Immature natural killer cell (primary cell): ENCODE measurements at regions not wholly inside any gene's neighbourhood (a gene's known extent, or its start where the extent isn't known, plus 50 kb on each side); places are given as distances from the start of the nearest gene placed in this dataset.

Experiments used
- DNase-seq, 3 donors: peaks; one replicate each; pipeline ENCODE4 v3.0.0; 2022; ENCODE audit warnings: mixed read lengths in 1 of 3
- H3K27ac Mint-ChIP-seq, 6 donors: one replicate each; pipeline ENCODE4 v1.8.0; 2020; ENCODE audit warnings: mixed read lengths in 6 of 6, mild to moderate bottlenecking in 5 of 6, inconsistent platforms in 4 of 6, moderate library complexity in 3 of 6
- H3K27me3 Mint-ChIP-seq, 3 donors: one replicate each; pipeline ENCODE4 v1.8.0; 2020 to 2021; ENCODE audit warnings: low read depth in 3 of 3, mild to moderate bottlenecking in 3 of 3, mixed read lengths in 3 of 3, moderate library complexity in 3 of 3, inconsistent platforms in 1 of 3
- H3K36me3 Mint-ChIP-seq, 3 donors: one replicate each; pipeline ENCODE4 v1.8.0; 2020; ENCODE audit warnings: mixed read lengths in 3 of 3, inconsistent platforms in 2 of 3, mild to moderate bottlenecking in 2 of 3
- H3K4me1 Mint-ChIP-seq, 2 donors: one replicate each; pipeline ENCODE4 v1.8.0; 2020; ENCODE audit warnings: inconsistent platforms in 2 of 2, mild to moderate bottlenecking in 2 of 2, mixed read lengths in 2 of 2, moderate library complexity in 1 of 2
- H3K4me3 Mint-ChIP-seq, 5 donors: one replicate each; pipeline ENCODE4 v1.8.0; 2020; ENCODE audit warnings: mild to moderate bottlenecking in 5 of 5, mixed read lengths in 5 of 5, inconsistent platforms in 3 of 5, moderate library complexity in 3 of 5
- H3K9me3 Mint-ChIP-seq, 6 donors: one replicate each; pipeline ENCODE4 v1.8.0; 2020; ENCODE audit warnings: mild to moderate bottlenecking in 6 of 6, mixed read lengths in 6 of 6, inconsistent platforms in 4 of 6, moderate library complexity in 3 of 6

- peaks cover 5 to 8% (median 7%) of the 10 kb centered on the region in 3 donors for H3K27me3 Mint-ChIP-seq
- no peak overlapping the region for H3K27ac Mint-ChIP-seq
- no peaks in the 10 kb centered on the region for H3K9me3 Mint-ChIP-seq
- no peak overlapping the region for H3K4me3 Mint-ChIP-seq
- no peaks in the 10 kb centered on the region for H3K4me1 Mint-ChIP-seq
- H3K36me3 Mint-ChIP-seq = no peaks in the 10 kb centered on the region
- DNase-seq = no peak
These were observed 498.1 kb downstream of the NPIPA7 start for GRCh38 chr16:16877061-16877460.

- Mint-ChIP-seq H3K4me1 (no peaks in the 10 kb centered on the region), H3K4me3 (no peak overlapping the region), H3K9me3 (no peaks in the 10 kb centered on the region), H3K27me3 (peaks cover 2 to 10% (median 7%) of the 10 kb centered on the region in 3 donors), H3K36me3 (no peaks in the 10 kb centered on the region), H3K27ac (no peak overlapping the region)
- DNase-seq = no peak
These were observed 500.8 kb downstream of the NPIPA7 start for GRCh38 chr16:16879567-16880251.

- DNase-seq = no peak
- Mint-ChIP-seq H3K27ac (no peak overlapping the region), H3K27me3 (peaks cover 2 to 10% (median 7%) of the 10 kb centered on the region in 3 donors), H3K4me3 (no peak overlapping the region), H3K9me3 (no peaks in the 10 kb centered on the region), H3K36me3 (no peaks in the 10 kb centered on the region), H3K4me1 (no peaks in the 10 kb centered on the region)
These were observed 502.9 kb downstream of the NPIPA7 start for GRCh38 chr16:16881814-16882213.

- DNase-seq = no peak
- Mint-ChIP-seq H3K4me1 (no peaks in the 10 kb centered on the region), H3K36me3 (no peaks in the 10 kb centered on the region), H3K27me3 (peaks cover 2 to 10% (median 7%) of the 10 kb centered on the region in 3 donors), H3K4me3 (no peak overlapping the region), H3K27ac (no peak overlapping the region), H3K9me3 (no peaks in the 10 kb centered on the region)
These were observed 503.8 kb downstream of the NPIPA7 start for GRCh38 chr16:16882766-16883165.

GRCh38 chr16:16884451-16884850, 505.5 kb downstream of the NPIPA7 start:
- Mint-ChIP-seq H3K27ac (no peak overlapping the region), H3K9me3 (no peaks in the 10 kb centered on the region), H3K4me1 (no peaks in the 10 kb centered on the region), H3K36me3 (no peaks in the 10 kb centered on the region), H3K4me3 (no peak overlapping the region), H3K27me3 (peaks cover 2 to 11% (median 4%) of the 10 kb centered on the region in 3 donors)
- no peak for DNase-seq

- Mint-ChIP-seq H3K4me1 (no peaks in the 10 kb centered on the region), H3K27ac (no peak overlapping the region), H3K27me3 (peaks cover 4 to 13% (median 4%) of the 10 kb centered on the region in 3 donors), H3K9me3 (no peaks in the 10 kb centered on the region), H3K36me3 (peaks cover 0 to 3% (median 0%) of the 10 kb centered on the region in 3 donors), H3K4me3 (no peak overlapping the region)
- DNase-seq = no peak
These were observed 508.3 kb downstream of the NPIPA7 start for GRCh38 chr16:16887193-16887592.

GRCh38 chr16:16890964-16891363, 512.0 kb downstream of the NPIPA7 start:
- Mint-ChIP-seq H3K9me3 (no peaks in the 10 kb centered on the region), H3K4me1 (no peaks in the 10 kb centered on the region), H3K27ac (no peak overlapping the region), H3K27me3 (peaks cover 1 to 8% (median 2%) of the 10 kb centered on the region in 3 donors), H3K4me3 (no peak overlapping the region), H3K36me3 (peaks cover 0 to 3% (median 0%) of the 10 kb centered on the region in 3 donors)
- no peak for DNase-seq

GRCh38 chr16:16904601-16905000, 525.7 kb downstream of the NPIPA7 start:
- DNase-seq = no peak
- no peak overlapping the region for H3K4me3 Mint-ChIP-seq
- no peak overlapping the region for H3K27ac Mint-ChIP-seq
- H3K9me3 Mint-ChIP-seq = peaks cover 8 to 34% (median 19%) of the 10 kb centered on the region in 6 donors
- no peaks in the 10 kb centered on the region for H3K4me1 Mint-ChIP-seq
- H3K27me3 Mint-ChIP-seq = peaks cover 2 to 5% (median 3%) of the 10 kb centered on the region in 3 donors
- peaks cover 3 to 12% (median 8%) of the 10 kb centered on the region in 3 donors for H3K36me3 Mint-ChIP-seq

- Mint-ChIP-seq H3K4me3 (no peak overlapping the region), H3K27me3 (peaks cover 0 to 5% (median 2%) of the 10 kb centered on the region in 3 donors), H3K9me3 (peaks cover 2 to 24% (median 11%) of the 10 kb centered on the region in 6 donors), H3K4me1 (no peaks in the 10 kb centered on the region), H3K27ac (no peak overlapping the region), H3K36me3 (peaks cover 3 to 4% (median 4%) of the 10 kb centered on the region in 3 donors)
- no peak for DNase-seq
These were observed 526.9 kb downstream of the NPIPA7 start for GRCh38 chr16:16905850-16906249.

- DNase-seq = no peak
These were observed 528.1 kb downstream of the NPIPA7 start for GRCh38 chr16:16907089-16907488.

GRCh38 chr16:16908077-16908476, 529.1 kb downstream of the NPIPA7 start:
- H3K9me3 Mint-ChIP-seq = peaks cover 0 to 3% (median 0%) of the 10 kb centered on the region in 6 donors
- H3K36me3 Mint-ChIP-seq = no peaks in the 10 kb centered on the region
- no peak overlapping the region for H3K27ac Mint-ChIP-seq
- peaks cover 0 to 6% (median 2%) of the 10 kb centered on the region in 3 donors for H3K27me3 Mint-ChIP-seq
- no peak overlapping the region for H3K4me3 Mint-ChIP-seq
- DNase-seq = no peak
- H3K4me1 Mint-ChIP-seq = no peaks in the 10 kb centered on the region

More at GRCh38 chr16:16907089-16907488, 528.1 kb downstream of the NPIPA7 start:
- H3K27ac Mint-ChIP-seq = no peak overlapping the region
- H3K9me3 Mint-ChIP-seq = peaks cover under 1 to 13% (median 3%) of the 10 kb centered on the region in 6 donors
- H3K4me1 Mint-ChIP-seq = no peaks in the 10 kb centered on the region
- H3K4me3 Mint-ChIP-seq = no peak overlapping the region
- peaks cover 0 to 4% (median 3%) of the 10 kb centered on the region in 3 donors for H3K36me3 Mint-ChIP-seq
- peaks cover 0 to 8% (median 2%) of the 10 kb centered on the region in 3 donors for H3K27me3 Mint-ChIP-seq

- no peak overlapping the region for H3K27ac Mint-ChIP-seq
- H3K4me1 Mint-ChIP-seq = no peaks in the 10 kb centered on the region
- H3K4me3 Mint-ChIP-seq = no peak overlapping the region
- H3K9me3 Mint-ChIP-seq = peaks cover 0 to 2% (median 0%) of the 10 kb centered on the region in 6 donors
- no peak for DNase-seq
- no peaks in the 10 kb centered on the region for H3K36me3 Mint-ChIP-seq
- H3K27me3 Mint-ChIP-seq = peaks cover 0 to 6% (median 2%) of the 10 kb centered on the region in 3 donors
These were observed 530.2 kb downstream of the NPIPA7 start for GRCh38 chr16:16909126-16909525.

- no peaks in the 10 kb centered on the region for H3K4me1 Mint-ChIP-seq
- H3K27me3 Mint-ChIP-seq = peaks cover 0 to 12% (median 2%) of the 10 kb centered on the region in 3 donors
- no peaks in the 10 kb centered on the region for H3K36me3 Mint-ChIP-seq
- DNase-seq = no peak
- H3K9me3 Mint-ChIP-seq = peaks cover 0 to 2% (median 0%) of the 10 kb centered on the region in 6 donors
- H3K27ac Mint-ChIP-seq = no peak overlapping the region
- no peak overlapping the region for H3K4me3 Mint-ChIP-seq
These were observed 531.7 kb downstream of the NPIPA7 start for GRCh38 chr16:16910666-16911065.

GRCh38 chr16:16915771-16916170, 536.8 kb downstream of the NPIPA7 start:
- Mint-ChIP-seq H3K4me1 (no peaks in the 10 kb centered on the region), H3K36me3 (no peaks in the 10 kb centered on the region), H3K9me3 (peaks cover 0 to 2% (median 0%) of the 10 kb centered on the region in 6 donors), H3K27me3 (peaks cover 6 to 19% (median 6%) of the 10 kb centered on the region in 3 donors), H3K27ac (no peak overlapping the region), H3K4me3 (no peak overlapping the region)
- no peak for DNase-seq
